Astrocyte (in vitro differentiated cells and primary cell): ENCODE measurements at regions not wholly inside any gene's neighbourhood (a gene's known extent, or its start where the extent isn't known, plus 50 kb on each side); places are given as distances from the start of the nearest gene placed in this dataset.

Experiments
- CTCF ChIP-seq: IDR thresholded peaks from 2 replicates; pipeline ENCODE4 v1.5.1; 2011; ENCODE audit warnings: low read depth, mild to moderate bottlenecking, inconsistent platforms, low read length, moderate library complexity; ENCODE audit not compliant: insufficient read depth
- EZH2 ChIP-seq: IDR thresholded peaks from 2 replicates; pipeline ENCODE4 v1.6.1; 2012; ENCODE audit warnings: mild to moderate bottlenecking, low read length, inconsistent platforms; ENCODE audit not compliant: insufficient read depth

GRCh38 chr5:30894811-30895210, 298.7 kb upstream of the CDH6 start:
- no peak for TF ChIP-seq CTCF
- no peak for TF ChIP-seq EZH2
